GM23338 (cell line): ENCODE measurements at regions not wholly inside any gene's neighbourhood (a gene's known extent, or its start where the extent isn't known, plus 50 kb on each side); places are given as distances from the start of the nearest gene placed in this dataset.
"Not testable (repeated sequence)": the region's sequence is repeated elsewhere in the genome, so short reads cannot be mapped to it uniquely, and the experiment has no call there.

Source experiments
- TF ChIP-seq, protein P1 (sequence below): IDR thresholded peaks from one replicate; pipeline ENCODE4 v1.6.1; 2018; ENCODE audit warnings: antibody characterized with exemption; ENCODE audit not compliant: unreplicated experiment
- TF ChIP-seq, protein P2 (sequence below), 2 experiments: fragments of 200-600 bp in 1 of 2; sonication (generic) in 1 of 2; conservative IDR thresholded peaks; 2 replicates each; pipeline versions ENCODE4 v1.5.1 to v1.6.1; 2016 to 2017; ENCODE audit warnings: antibody characterized with exemption in 2 of 2, low read depth in 2 of 2, mild to moderate bottlenecking in 2 of 2, moderate library complexity in 1 of 2

DNA sequence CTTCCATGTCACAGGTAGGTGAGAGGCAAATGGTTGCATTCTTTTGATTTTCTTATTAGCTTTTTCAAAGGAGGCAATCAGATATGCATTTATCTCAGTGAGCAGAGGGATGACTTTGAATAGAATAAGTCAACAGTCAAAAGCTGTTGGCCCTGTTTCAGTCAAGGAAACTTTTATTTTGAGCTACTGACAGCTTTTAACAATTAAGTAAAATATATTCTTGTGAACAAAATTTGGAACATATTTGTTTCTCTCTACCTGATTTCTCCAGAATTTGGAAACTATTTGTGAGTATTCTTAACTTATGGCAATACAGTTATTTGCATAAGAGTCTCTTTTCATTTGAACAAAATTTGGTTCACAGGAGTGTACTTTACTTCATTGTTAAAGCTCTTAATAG is 196.3 kb downstream of the GJA1 start:
- TF ChIP-seq, protein P1, sequence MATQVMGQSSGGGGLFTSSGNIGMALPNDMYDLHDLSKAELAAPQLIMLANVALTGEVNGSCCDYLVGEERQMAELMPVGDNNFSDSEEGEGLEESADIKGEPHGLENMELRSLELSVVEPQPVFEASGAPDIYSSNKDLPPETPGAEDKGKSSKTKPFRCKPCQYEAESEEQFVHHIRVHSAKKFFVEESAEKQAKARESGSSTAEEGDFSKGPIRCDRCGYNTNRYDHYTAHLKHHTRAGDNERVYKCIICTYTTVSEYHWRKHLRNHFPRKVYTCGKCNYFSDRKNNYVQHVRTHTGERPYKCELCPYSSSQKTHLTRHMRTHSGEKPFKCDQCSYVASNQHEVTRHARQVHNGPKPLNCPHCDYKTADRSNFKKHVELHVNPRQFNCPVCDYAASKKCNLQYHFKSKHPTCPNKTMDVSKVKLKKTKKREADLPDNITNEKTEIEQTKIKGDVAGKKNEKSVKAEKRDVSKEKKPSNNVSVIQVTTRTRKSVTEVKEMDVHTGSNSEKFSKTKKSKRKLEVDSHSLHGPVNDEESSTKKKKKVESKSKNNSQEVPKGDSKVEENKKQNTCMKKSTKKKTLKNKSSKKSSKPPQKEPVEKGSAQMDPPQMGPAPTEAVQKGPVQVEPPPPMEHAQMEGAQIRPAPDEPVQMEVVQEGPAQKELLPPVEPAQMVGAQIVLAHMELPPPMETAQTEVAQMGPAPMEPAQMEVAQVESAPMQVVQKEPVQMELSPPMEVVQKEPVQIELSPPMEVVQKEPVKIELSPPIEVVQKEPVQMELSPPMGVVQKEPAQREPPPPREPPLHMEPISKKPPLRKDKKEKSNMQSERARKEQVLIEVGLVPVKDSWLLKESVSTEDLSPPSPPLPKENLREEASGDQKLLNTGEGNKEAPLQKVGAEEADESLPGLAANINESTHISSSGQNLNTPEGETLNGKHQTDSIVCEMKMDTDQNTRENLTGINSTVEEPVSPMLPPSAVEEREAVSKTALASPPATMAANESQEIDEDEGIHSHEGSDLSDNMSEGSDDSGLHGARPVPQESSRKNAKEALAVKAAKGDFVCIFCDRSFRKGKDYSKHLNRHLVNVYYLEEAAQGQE = not testable (repeated sequence)
- TF ChIP-seq, protein P2, sequence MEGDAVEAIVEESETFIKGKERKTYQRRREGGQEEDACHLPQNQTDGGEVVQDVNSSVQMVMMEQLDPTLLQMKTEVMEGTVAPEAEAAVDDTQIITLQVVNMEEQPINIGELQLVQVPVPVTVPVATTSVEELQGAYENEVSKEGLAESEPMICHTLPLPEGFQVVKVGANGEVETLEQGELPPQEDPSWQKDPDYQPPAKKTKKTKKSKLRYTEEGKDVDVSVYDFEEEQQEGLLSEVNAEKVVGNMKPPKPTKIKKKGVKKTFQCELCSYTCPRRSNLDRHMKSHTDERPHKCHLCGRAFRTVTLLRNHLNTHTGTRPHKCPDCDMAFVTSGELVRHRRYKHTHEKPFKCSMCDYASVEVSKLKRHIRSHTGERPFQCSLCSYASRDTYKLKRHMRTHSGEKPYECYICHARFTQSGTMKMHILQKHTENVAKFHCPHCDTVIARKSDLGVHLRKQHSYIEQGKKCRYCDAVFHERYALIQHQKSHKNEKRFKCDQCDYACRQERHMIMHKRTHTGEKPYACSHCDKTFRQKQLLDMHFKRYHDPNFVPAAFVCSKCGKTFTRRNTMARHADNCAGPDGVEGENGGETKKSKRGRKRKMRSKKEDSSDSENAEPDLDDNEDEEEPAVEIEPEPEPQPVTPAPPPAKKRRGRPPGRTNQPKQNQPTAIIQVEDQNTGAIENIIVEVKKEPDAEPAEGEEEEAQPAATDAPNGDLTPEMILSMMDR (conservative IDR thresholded peaks at IDR 0.05; ENCODE audit: low read depth in 2 of 2) = not testable (repeated sequence)
